T47D (cell line): ENCODE measurements at regions not wholly inside any gene's neighbourhood (a gene's known extent, or its start where the extent isn't known, plus 50 kb on each side); places are given as distances from the start of the nearest gene placed in this dataset.
"Not testable (repeated sequence)": the region's sequence is repeated elsewhere in the genome, so short reads cannot be mapped to it uniquely, and the experiment has no call there.

Experiments used
- DNase-seq, 2 experiments: peaks; one replicate each; pipeline versions ENCODE4 v3.0.0 to v3.0.0-alpha.2; 2011 to 2012; ENCODE audit warnings: low read depth in 1 of 2, low spot score in 1 of 2
- JUND ChIP-seq: IDR thresholded peaks from 2 replicates; pipeline ENCODE4 v1.6.1; 2012; ENCODE audit warnings: low read depth
- in situ Hi-C: cut with HindIII; loops from 2 replicates; pipeline ENCODE4 v1.10.0; 2016; ENCODE audit warnings: low sequenced_read_pairs, low pct_unique_long_range_greater_than_20kb

DNA sequence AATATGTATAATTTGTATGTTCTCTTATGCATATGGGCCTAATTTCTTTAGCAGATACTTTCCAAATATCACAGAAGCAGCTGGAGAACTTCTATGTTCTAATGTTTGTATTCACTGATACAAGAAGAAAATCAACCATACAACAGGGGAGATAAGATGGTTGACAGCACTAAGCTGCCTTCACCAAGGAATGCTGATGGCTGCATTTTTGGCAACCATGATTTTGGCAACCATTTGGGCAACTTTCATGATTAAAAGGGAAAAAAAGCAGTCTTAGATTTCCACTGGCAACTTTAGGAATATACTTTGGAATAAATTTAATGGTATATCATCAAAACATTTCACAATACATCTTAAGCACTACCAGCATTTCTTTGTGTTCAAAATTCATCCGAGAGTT lies 740.3 kb upstream of the CDH6 start:
- no peak for TF ChIP-seq JUND
- in situ Hi-C loops: no loop called here

DNA sequence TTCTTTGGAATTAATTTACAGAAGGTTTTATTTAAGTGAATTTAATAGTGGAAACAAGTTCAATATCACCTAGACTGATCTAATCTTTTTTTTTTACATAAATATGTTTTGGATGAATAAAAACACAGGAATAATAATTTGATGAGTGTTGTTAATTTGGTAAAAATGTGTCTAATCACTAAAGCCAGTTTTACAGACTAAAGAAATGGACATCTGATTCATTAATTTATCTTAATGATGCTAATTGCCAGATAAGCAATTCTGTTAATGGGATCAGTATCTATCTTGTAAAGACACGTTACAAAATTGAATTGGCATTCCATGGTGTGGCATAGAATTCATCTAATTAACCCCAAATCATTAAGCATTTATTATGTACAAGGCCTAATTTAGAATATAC lies 743.3 kb upstream of the CDH6 start:
- in situ Hi-C loops: no loop called here
- DNase-seq: no peak
- TF ChIP-seq JUND: no peak

More for the DNA sequence above, 740.3 kb upstream of the CDH6 start:
- DNase-seq: no peak

- in situ Hi-C loops: no loop called here
- DNase-seq: no peak
- TF ChIP-seq JUND: no peak
These were observed 746.1 kb upstream of the CDH6 start for GRCh38 chr5:30447431-30447830.

GRCh38 chr5:30446456-30446855 lies 747.0 kb upstream of the CDH6 start:
- in situ Hi-C loops: no loop called here
- TF ChIP-seq JUND: no peak
- no peak for DNase-seq

DNA sequence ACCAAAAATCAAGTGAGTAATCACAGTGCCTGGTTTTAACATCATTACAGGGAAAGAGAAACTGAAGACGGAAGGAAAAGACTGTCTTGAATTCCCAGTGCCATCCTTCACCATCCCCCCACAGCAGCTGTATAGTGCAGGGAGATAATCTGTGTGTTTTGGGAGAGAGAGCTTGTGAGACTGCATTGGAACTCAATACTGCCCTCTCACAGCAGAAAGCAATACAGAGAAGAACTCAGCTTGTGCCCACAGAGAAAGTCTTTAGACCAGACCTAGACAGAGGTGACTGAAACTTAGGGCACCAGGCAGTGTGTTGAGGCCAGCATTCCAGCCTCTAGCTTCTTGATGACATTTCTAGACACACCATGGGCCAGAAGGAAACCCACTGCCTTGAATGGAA lies 754.7 kb upstream of the CDH6 start:
- in situ Hi-C loops: no loop called here
- no peak for TF ChIP-seq JUND
- DNase-seq: no peak

DNA sequence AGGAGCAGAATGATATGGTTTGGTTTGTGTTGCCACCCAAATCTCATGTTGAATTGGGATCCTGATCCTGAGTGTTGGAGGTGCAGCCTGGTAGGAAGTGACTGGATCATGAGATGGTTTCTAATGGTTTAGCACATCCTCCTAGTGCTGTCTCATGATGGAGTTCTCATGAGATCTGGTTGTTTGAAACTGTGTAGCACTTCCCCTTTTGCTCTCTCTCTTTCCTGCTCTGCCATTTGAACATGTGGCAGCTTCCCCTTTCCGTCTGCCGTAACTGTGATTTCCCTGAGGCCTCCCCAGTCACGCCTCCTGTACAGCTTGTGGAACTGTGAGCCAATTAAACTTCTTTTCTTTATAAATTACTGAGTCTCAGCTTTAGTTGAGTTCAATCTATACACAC lies 756.8 kb upstream of the CDH6 start:
- no peak for TF ChIP-seq JUND
- in situ Hi-C loops: no loop called here
- DNase-seq: no peak

- in situ Hi-C loops, DNase-seq: not testable (repeated sequence)
These were observed 764.5 kb upstream of the CDH6 start for GRCh38 chr5:30428866-30429407.

- in situ Hi-C loops: no loop called here
- TF ChIP-seq JUND: no peak
- no peak for DNase-seq
These were observed 779.4 kb upstream of the CDH6 start for GRCh38 chr5:30414078-30414477.

- in situ Hi-C loops: no loop called here
- DNase-seq: no peak
- no peak for TF ChIP-seq JUND
These were observed 779.9 kb upstream of the CDH6 start for GRCh38 chr5:30413540-30413939.

GRCh38 chr5:30405821-30406220 lies 787.7 kb upstream of the CDH6 start:
- in situ Hi-C loops: no loop called here
- TF ChIP-seq JUND: no peak
- no peak for DNase-seq

GRCh38 chr5:30401479-30402058 lies 791.9 kb upstream of the CDH6 start:
- peak in 1 of 2 experiments; percentile 68 for DNase-seq
- TF ChIP-seq JUND: no peak
- in situ Hi-C loops: no loop called here

DNA sequence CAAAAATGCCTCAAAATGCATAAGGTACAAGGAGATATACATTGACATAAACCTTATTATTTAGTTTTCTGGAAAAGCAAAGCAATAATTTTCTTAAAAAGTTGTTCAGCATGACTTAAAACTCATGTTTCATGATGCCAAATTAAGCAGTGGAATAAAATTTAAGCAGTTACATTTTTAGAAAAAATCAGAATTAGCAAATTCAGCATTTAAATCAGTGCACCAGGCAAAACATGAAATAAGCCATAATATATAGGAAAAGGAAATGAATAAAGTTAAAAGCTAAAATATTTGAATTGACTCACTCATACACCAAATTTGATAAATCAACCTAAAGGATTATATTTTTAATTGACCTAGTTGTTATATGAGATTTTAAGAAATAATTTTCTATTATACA lies 795.1 kb upstream of the CDH6 start:
- in situ Hi-C loops: no loop called here
- no peak for DNase-seq
- TF ChIP-seq JUND: no peak

- no peak for TF ChIP-seq JUND
- in situ Hi-C loops: no loop called here
- peak in 1 of 2 experiments; percentile 34 for DNase-seq
These were observed 800.6 kb upstream of the CDH6 start for GRCh38 chr5:30392897-30393296.

GRCh38 chr5:30390095-30390494 lies 803.4 kb upstream of the CDH6 start:
- in situ Hi-C loops: no loop called here
- no peak for TF ChIP-seq JUND
- DNase-seq: peak in 1 of 2 experiments; percentile 19
